ENCODE measurements at regions not wholly inside any gene's neighbourhood (a gene's known extent, or its start where the extent isn't known, plus 50 kb on each side); places are given as distances from the start of the nearest gene placed in this dataset.

DNA sequence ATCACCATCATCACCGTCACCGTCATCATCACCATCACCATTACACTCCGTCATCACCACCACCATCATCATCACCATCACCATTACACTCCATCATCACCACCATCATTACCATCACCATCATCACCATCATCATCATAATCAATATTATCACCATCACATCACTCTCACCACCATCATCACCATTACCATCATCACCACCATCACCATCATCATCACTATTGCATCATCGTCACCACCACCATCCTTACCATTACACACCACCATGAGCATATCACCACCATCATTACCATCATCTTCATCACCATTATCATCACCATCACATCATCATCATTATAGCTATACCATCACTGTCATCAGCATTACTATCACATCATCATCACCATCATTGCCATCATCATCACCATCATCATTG is 93.7 kb downstream of the KIF26A start:
- no peak for TF ChIP-seq EZH2phosphoT487 (IDR thresholded peaks at IDR 0.05; ENCODE audit: borderline replicate concordance, low read depth)
- TF ChIP-seq, protein P1, sequence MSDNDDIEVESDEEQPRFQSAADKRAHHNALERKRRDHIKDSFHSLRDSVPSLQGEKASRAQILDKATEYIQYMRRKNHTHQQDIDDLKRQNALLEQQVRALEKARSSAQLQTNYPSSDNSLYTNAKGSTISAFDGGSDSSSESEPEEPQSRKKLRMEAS (IDR thresholded peaks at IDR 0.05; ENCODE audit: low read depth), result no peak
- TF ChIP-seq, protein P2, sequence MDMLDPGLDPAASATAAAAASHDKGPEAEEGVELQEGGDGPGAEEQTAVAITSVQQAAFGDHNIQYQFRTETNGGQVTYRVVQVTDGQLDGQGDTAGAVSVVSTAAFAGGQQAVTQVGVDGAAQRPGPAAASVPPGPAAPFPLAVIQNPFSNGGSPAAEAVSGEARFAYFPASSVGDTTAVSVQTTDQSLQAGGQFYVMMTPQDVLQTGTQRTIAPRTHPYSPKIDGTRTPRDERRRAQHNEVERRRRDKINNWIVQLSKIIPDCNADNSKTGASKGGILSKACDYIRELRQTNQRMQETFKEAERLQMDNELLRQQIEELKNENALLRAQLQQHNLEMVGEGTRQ (IDR thresholded peaks at IDR 0.05; ENCODE audit: borderline replicate concordance, low read depth, low read length), result no peak

Measured in SK-N-SH (cell line).